ENCODE measurements at regions not wholly inside any gene's neighbourhood (a gene's known extent, or its start where the extent isn't known, plus 50 kb on each side); places are given as distances from the start of the nearest gene placed in this dataset.

DNA sequence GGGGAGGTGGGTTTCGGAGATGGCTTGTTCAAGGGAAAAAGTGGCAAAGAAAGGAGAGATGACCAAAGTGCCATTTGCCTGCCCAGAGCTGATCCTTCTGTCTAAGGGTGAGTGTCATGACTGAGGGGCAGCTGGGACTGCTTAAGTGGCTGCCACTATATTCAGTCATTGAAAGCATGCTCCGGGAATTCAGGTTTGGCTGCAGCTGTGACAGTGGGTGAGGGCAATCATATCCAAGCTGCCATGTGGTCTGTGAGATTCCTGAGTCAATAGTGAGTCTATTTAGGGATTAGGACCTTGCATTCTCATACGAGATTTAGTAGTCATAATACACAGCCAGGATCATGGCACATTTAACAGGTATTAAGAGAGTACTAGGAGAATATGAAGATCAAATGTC lies 138.8 kb upstream of the BANK1 start:
- TF ChIP-seq RFX5 (IDR thresholded peaks at IDR 0.05; ENCODE audit: low read depth, low read length) (no peak), TAF1 (IDR thresholded peaks at IDR 0.05; ENCODE audit: borderline replicate concordance, low read depth, low read length) (no peak), EP300 (IDR thresholded peaks at IDR 0.05; ENCODE audit: borderline replicate concordance in 1 of 2, control insufficient read depth in 1 of 2, low read depth in 2 of 2, low read length in 2 of 2) (no peak), POLR2A (IDR thresholded peaks at IDR 0.05; ENCODE audit: low read depth, low read length) (no peak), BRCA1 (IDR thresholded peaks at IDR 0.05; ENCODE audit: low read depth, low read length) (no peak), PAX5 (IDR thresholded peaks at IDR 0.05; ENCODE audit: borderline replicate concordance, low read depth, low read length) (no peak), FOS (IDR thresholded peaks at IDR 0.05; ENCODE audit: borderline replicate concordance, extremely low read depth, insufficient read length) (no peak), CREM (IDR thresholded peaks at IDR 0.05; ENCODE audit: low read depth) (no peak), POLR2AphosphoS5 (IDR thresholded peaks at IDR 0.05; ENCODE audit: low read length) (no peak)
- TF ChIP-seq, protein P1, sequence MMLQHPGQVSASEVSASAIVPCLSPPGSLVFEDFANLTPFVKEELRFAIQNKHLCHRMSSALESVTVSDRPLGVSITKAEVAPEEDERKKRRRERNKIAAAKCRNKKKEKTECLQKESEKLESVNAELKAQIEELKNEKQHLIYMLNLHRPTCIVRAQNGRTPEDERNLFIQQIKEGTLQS (IDR thresholded peaks at IDR 0.05; ENCODE audit: borderline replicate concordance, extremely low read depth, low read depth, low read length): no peak
- TF ChIP-seq, protein P2, sequence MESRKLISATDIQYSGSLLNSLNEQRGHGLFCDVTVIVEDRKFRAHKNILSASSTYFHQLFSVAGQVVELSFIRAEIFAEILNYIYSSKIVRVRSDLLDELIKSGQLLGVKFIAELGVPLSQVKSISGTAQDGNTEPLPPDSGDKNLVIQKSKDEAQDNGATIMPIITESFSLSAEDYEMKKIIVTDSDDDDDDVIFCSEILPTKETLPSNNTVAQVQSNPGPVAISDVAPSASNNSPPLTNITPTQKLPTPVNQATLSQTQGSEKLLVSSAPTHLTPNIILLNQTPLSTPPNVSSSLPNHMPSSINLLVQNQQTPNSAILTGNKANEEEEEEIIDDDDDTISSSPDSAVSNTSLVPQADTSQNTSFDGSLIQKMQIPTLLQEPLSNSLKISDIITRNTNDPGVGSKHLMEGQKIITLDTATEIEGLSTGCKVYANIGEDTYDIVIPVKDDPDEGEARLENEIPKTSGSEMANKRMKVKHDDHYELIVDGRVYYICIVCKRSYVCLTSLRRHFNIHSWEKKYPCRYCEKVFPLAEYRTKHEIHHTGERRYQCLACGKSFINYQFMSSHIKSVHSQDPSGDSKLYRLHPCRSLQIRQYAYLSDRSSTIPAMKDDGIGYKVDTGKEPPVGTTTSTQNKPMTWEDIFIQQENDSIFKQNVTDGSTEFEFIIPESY (IDR thresholded peaks at IDR 0.05): no peak
- TF ChIP-seq, protein P3, sequence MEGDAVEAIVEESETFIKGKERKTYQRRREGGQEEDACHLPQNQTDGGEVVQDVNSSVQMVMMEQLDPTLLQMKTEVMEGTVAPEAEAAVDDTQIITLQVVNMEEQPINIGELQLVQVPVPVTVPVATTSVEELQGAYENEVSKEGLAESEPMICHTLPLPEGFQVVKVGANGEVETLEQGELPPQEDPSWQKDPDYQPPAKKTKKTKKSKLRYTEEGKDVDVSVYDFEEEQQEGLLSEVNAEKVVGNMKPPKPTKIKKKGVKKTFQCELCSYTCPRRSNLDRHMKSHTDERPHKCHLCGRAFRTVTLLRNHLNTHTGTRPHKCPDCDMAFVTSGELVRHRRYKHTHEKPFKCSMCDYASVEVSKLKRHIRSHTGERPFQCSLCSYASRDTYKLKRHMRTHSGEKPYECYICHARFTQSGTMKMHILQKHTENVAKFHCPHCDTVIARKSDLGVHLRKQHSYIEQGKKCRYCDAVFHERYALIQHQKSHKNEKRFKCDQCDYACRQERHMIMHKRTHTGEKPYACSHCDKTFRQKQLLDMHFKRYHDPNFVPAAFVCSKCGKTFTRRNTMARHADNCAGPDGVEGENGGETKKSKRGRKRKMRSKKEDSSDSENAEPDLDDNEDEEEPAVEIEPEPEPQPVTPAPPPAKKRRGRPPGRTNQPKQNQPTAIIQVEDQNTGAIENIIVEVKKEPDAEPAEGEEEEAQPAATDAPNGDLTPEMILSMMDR (IDR thresholded peaks at IDR 0.05 in 2 of 3, conservative IDR thresholded peaks at IDR 0.05 in 1 of 3; ENCODE audit: control insufficient read depth in 2 of 3, extremely low read depth in 1 of 3, insufficient read depth in 1 of 3, low read depth in 3 of 3, low read length in 3 of 3): no peak
- TF ChIP-seq, protein P4, sequence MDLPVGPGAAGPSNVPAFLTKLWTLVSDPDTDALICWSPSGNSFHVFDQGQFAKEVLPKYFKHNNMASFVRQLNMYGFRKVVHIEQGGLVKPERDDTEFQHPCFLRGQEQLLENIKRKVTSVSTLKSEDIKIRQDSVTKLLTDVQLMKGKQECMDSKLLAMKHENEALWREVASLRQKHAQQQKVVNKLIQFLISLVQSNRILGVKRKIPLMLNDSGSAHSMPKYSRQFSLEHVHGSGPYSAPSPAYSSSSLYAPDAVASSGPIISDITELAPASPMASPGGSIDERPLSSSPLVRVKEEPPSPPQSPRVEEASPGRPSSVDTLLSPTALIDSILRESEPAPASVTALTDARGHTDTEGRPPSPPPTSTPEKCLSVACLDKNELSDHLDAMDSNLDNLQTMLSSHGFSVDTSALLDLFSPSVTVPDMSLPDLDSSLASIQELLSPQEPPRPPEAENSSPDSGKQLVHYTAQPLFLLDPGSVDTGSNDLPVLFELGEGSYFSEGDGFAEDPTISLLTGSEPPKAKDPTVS (IDR thresholded peaks at IDR 0.05; ENCODE audit: low read depth, low read length): no peak
- TF ChIP-seq, protein P5, sequence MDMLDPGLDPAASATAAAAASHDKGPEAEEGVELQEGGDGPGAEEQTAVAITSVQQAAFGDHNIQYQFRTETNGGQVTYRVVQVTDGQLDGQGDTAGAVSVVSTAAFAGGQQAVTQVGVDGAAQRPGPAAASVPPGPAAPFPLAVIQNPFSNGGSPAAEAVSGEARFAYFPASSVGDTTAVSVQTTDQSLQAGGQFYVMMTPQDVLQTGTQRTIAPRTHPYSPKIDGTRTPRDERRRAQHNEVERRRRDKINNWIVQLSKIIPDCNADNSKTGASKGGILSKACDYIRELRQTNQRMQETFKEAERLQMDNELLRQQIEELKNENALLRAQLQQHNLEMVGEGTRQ (IDR thresholded peaks at IDR 0.05; ENCODE audit: borderline replicate concordance, low read depth, low read length): no peak
